Mammary epithelial cell (primary cell): ENCODE measurements at regions not wholly inside any gene's neighbourhood (a gene's known extent, or its start where the extent isn't known, plus 50 kb on each side); places are given as distances from the start of the nearest gene placed in this dataset.

Experiments
- CTCF ChIP-seq, 2 donors: IDR thresholded peaks in 1 of 2; conservative IDR thresholded peaks in 1 of 2; 2 replicates each; pipeline ENCODE4 v1.5.1; 2011 to 2012; ENCODE audit warnings: inconsistent platforms in 2 of 2, low read length in 2 of 2, mild to moderate bottlenecking in 2 of 2, control low read depth in 1 of 2, low read depth in 1 of 2; ENCODE audit not compliant: insufficient read depth in 1 of 2; ENCODE audit errors: extremely low read depth in 1 of 2
- EZH2 ChIP-seq: IDR thresholded peaks from 2 replicates; pipeline ENCODE4 v1.6.1; 2012; ENCODE audit warnings: low read length, inconsistent platforms, borderline replicate concordance

- TF ChIP-seq CTCF (conservative IDR thresholded peaks at IDR 0.05 in 1 of 2, IDR thresholded peaks at IDR 0.05 in 1 of 2; ENCODE audit: extremely low read depth in 1 of 2, insufficient read depth in 1 of 2, low read depth in 1 of 2, low read length in 2 of 2) (no peak), EZH2 (no peak)
Measured at GRCh38 chr10:94077042-94077441, 83.3 kb downstream of the PLCE1 start.
